Hematopoietic multipotent progenitor cell (in vitro differentiated cells): ENCODE measurements at regions not wholly inside any gene's neighbourhood (a gene's known extent, or its start where the extent isn't known, plus 50 kb on each side); places are given as distances from the start of the nearest gene placed in this dataset.
"Not testable (repeated sequence)": the region's sequence is repeated elsewhere in the genome, so short reads cannot be mapped to it uniquely, and the experiment has no call there.

Experiments used
- DNase-seq, 3 donors: peaks; one replicate each; pipeline ENCODE4 v3.0.0-alpha.2; 2011 to 2015; ENCODE audit warnings: low read depth in 2 of 3, low spot score in 2 of 3

DNA sequence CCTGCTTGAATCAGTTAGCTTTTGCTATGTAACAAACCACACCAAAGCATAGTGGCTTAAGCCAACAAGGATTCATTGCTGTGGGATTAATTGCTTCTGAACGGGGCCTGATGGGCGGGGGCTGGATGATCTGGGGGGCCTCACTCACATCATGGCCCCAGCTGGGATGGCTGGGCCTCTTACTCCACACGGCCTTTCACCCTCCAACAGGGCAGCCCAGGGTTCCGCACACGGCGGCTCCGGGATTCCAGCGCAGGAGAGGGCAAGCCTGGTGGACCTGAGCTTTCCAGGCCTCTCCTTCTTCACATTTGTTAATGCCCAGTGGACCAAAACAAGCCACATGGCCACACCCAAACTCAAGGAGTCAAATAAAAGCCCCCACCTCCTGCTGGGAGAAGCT is 86.3 kb upstream of the PHLPP1 start:
- no peak for DNase-seq

DNA sequence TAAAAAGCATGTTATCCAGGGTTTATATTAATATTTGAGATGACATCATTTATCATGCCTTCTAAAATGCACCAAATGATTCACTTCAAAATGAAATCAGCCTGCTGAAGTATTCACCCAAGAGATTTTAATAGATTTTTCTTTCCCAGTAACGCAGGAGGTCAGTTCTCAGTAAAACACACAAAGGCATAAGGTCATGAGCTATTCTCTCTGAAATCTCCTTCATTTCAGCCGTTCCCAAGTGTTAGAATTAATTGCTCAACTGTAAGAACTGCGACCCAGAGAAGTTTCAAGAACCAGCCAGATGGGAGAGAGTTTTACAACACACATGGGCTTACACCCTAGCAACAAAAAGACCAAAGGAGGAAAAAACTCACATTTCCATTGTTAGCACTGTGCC is 84.2 kb upstream of the PHLPP1 start:
- DNase-seq, result no peak

DNA sequence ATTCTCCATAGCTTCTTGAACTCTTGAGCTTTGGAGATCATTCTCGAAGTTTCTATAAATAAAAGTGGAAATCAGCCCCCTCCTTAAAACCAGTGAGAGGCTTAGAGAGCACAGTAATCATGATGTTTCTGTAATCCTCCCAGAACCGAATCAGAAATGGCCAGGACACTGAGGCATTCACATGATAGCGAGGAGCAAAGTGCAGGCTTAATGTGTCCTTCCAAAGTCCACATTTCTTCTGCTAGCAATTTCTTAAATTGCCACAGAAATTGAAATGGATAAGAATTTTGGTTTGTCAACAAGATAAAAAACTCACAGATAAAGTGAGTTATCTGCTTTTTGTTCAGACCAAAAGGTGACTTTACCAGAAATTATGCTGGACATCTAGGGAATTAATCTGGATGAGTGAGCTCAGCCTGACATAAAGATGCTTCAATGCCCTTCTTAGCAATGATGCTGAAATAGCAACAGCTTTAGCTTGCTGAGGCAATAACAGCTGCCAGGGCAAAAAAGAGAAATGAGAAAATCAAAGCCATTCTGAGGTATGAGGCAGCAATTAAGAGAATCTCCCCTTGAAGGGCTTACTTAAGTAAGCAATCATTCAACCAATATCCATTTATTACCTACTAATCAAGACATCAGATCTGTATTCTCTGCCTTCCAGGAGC is 82.4 kb upstream of the PHLPP1 start:
- no peak for DNase-seq

DNA sequence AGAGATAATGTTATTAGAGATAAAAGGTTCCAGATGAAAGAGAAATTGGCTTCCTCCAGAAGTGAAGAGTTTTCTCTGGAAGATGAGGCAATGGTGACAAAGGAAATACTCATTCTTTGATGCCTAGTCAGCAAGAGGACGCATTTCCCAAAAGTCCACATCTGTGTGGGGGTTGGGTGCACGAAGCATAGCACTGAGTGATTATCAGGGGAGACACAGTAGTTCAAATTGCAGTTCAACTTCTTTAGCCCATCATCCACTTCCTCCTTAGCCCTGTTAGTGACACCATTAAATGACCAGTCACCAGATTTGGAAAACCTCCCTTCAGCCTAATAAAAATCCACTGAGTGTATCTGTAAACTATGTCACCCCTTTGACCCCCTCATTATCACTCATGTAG is 80.9 kb upstream of the PHLPP1 start:
- no peak for DNase-seq

DNA sequence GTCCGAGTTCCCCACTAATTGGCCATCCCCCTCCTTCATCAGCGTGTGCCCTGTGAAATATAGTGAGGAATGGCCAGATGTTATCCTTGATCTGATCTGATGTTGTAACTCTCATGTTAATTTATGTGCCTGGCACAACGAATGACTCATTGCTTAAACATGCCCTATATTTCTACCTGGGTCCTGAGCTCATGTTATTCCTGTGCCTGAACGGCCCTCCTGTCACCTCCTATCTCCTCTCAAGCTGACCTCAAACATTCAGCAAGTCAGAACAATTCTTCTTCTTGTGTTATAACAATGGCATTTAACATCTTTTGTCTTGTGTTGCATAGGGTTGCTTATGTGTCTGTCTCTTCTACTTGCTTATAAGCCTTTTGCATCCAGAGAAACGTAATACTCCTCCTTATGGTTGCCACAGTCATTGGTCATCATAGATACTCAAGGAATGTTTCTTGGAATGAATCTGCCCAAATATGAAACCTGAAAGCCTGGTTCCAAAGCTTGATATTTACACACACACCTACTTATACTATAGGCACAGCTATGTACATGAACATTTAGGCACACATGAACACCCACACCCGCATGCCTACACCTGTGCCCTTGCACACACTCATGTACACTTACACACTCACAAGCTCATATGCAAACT is 80.2 kb upstream of the PHLPP1 start:
- no peak for DNase-seq

DNA sequence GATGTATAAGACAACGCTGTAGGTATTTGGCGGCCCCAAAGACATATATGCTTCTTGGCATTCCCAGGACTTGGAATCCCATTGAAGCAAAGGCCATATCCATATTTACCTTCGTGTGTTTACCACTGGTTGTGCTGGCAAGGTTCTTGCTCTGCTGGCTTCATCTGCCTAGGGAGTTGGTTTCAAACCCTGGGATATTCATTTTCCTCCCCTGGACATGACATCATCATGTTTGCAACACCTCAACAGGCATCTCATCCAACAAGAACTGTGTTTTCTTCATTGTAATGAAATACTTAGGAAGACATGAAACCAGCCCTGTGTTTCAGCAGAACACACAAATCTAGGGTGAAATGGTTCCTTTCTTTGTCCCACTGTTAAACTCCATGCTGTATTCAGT is 77.9 kb upstream of the PHLPP1 start:
- no peak for DNase-seq

DNA sequence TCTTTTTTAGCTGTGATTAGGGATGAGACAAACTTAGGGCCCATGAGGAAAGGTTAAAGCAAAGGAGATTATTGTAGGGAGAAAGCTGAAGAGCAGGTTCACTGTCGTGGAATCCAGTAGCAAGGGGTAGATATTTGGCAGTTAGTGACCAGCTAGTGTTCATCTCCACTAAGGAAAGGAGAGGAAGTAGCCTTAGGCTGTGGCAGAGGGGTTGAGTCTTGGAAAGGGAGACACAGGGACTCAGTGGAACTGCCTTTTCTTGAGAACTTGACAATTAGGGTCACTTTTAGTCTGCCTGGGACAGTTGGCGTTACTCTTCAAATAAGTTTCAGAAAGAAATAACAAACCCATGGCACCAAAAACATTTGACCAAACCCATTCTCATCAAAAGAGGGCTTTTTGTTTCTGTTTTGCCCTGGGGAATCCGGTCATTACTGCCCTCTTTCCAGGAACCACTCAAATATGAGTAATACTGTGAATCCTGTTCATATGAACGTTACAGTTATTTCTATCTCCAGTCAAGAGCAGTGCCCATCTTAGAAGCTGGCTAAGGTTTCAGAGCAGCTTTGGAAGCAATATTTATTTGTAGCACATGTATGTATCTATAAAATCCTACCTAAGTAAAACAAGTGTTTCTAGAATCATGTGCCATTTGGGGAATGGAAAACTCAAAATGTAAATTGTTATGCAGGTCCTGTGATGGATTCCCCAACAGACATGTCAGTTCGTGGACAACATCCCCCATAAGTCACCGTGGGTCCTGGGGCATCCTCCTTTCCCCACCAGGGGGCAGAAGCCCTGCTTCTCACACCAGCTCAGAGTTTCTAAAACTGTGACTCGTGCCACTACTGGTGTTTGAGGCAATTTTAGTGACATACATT is 77.3 kb upstream of the PHLPP1 start:
- peak; percentile 2 to 77 (median 58) for DNase-seq

DNA sequence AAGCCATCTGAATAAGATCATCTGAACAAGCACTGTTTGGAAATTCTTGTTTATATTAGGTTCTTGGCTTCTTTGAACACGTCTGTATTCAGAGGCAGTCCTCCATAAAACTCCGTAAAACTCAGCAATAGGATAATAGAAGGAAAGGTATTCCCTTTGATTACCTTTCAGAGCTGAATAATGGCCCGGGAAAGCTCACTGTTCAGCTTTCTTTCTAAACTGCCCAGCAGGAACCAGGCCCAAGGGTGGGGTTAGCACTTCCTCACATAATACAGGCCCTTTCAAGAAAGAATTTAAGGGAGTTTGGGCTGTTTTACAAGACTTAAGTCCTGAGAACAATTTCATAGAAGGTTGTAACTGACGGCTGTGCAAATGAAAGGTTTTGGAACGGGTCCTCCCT is 72.2 kb upstream of the PHLPP1 start:
- DNase-seq, result no peak

DNA sequence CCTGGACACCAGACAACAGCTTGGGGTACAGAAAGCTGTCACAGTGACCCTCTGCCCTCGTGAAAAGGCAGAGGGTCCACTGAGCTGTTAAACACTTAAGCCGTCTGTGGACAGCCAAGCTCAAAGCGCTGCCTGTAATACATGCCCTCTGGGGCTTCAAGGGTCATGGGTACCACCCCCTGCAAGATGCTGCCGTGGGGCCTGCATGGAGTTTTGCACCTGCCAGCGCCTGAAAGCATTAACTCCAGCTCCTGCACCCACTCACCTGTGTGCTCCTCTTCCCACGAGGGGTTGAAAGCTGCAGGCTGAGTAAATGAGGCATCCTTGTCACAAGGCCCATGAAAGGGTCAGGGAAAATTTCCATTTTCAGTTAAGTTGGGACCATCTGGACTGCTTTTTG is 70.6 kb upstream of the PHLPP1 start:
- no peak for DNase-seq

DNA sequence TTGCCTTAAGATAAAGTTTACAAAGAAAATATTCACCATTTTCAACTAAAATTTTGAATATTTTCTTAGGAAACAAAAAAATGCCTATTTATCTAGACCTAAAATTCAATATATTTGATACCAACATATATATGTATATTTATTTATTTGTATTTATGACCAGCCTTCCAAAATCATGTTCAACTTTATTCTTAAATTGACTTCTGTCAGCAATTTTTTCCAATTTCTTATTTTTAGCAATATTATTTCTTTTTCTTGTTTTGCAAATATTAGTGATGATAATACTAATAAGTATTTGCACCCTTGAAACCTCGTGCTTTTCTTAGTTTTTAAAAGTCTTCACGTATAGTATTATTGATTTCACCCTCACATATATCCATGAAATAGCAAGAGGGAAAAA is 68.2 kb upstream of the PHLPP1 start:
- no peak for DNase-seq

DNA sequence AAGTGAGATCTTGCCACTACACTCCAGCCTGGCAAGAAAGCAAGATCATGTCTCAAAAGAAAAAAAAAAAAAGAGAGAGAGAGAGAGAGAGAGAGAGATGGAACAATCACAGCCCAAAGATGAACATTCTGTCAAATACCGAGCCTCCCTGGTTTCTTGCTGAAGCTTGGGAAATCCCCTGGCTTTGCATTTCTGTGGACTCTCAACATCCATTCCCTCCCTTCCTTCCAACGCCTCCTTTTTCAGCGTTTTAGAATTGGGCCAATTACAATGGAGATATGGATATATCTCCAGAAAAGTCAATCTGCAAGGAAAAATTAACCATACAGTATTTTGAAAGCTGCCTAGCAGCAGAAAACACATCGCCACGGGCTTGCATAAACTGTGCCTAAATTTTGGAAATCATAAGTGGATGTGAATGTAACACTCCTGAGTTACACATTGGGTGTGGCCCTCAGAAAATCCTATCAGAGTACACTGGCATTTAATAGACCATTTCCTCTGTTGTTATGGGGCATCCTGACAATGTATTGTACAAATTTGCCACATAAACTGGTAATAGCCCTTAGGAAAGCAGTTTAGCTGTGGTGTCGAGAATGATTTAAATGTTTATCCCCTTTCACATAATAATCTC is 67.2 kb upstream of the PHLPP1 start:
- DNase-seq, result no peak

DNA sequence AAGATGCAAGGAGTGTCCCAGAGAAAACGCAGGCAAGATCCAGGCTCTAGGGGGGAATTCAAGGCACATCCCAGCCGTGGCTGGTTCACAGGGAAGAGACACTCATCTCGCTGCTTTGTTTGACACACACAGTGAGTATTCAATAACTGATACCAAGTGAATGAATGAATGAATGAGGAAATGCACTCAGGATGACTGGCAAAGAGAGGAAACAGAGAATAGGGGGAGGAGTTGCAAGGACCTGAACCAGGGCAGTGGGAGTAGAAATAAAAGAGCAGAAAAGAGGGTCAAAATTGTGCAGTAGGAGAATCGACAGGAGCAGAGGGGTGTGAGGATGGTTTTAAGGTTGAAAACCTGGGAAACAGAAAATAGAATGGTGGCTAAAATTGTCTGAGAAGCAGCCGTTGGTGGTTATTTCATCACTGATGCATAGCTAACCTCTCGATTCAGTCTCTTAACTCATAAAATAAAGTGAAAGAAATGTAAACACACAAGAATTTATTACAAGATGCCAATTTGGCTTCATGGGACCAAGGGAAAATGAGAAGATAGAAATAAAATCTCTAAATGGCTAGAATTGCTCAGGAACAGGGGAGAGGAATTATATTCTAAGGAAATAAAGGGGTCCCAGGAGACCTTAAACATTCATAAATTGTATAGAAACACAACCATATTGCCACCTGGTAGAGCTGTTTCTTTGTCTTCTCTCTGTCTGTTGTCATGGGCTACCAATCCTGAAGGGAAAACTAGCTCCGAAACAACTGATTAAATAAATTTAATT is 63.9 kb upstream of the PHLPP1 start:
- no peak for DNase-seq

DNA sequence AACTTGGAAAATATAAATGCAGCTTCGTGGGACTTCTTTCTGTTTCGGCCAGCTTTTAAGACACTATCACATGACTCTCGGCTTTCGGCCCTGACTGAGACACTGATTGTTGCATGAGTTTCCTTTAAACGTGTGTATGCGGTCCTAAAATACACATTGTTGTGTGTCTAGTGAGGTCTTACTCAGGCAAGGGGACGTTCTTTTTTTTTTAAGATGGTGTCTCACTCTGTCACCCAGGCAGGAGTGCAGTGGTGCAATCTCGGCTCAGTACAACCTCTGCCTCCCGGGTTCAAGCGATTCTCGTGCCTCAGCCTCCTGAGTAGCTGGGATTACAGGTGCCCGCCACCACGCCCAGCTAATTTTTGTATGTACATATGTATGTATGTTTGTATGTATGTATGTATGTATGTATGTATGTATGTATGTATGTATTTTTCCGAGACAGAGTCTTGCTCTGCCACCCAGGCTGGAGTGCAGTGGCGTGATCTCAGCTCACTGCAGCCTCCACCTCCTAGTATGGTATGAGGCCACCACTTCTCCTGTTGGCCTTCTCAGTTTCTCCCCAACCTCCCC is 63.2 kb upstream of the PHLPP1 start:
- DNase-seq, result not testable (repeated sequence)

DNA sequence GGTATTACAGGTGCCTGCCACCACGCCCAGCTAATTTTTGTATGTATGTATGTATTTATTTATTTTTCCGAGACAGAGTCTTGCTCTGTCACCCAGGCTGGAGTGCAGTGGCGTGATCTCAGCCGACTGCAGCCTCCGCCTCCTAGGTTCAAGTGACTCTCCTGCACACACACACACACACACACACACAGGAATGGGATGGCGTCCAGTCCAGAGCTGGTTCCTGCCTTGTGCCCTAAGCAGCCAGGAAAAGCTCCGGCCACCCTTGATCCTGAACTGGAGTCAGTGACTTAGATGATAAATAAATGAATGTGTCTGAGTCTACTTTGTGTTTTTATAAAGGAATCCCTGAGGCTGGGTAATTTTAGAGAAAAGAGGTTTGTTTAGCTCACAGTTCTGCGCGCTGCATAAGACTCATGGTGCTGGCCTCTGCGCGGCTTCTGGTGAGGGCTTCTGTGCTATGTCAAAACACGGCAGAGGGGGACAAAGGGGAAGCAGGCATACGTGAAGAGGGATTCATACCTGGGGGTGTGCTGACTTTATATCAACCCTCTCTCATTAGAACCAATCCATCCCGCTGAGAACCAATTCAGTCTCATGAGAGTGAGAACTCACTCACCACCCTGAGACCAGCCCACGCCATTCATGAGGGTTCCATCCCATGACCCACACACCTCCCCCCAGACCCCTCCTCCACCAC is 59.7 kb upstream of the PHLPP1 start:
- DNase-seq, result no peak

DNA sequence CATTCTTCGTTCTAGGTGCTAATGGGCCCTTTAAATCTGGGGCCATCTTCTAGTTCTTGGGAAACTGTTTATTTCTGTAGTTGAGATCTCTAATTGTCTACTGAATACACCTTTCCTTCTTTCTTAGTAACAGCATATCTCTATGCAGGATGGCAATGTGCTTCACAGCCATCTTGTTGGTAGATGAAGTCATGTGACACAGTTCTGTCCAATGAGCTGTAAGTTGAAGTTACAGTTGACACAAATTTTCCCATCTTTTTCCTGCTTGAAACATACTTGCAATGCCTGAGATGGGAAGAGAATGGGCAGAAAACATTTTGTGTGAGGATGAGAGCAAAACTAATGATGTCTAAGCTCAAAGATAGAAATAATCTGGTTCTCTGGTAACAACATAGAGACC is 57.3 kb upstream of the PHLPP1 start:
- no peak for DNase-seq

DNA sequence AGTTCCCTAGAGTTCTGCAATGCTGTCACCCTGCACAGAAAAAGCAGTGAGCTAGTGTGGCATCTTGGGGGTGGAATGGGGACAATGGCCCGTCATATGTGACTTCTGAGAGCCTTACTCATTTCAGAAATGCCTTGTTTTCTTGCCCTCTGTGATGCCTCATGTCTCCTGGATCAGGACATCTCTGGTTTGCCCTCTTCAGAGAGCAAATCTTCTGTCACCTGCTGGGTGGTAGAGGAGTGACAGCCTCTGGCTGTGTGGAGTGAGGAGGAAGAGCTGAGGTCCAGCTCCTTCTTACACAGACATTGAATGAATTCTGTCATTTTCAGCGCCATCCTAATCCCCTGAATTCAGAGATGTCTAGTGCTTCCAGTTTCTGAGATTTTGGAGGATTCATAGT is 55.6 kb upstream of the PHLPP1 start:
- no peak for DNase-seq

DNA sequence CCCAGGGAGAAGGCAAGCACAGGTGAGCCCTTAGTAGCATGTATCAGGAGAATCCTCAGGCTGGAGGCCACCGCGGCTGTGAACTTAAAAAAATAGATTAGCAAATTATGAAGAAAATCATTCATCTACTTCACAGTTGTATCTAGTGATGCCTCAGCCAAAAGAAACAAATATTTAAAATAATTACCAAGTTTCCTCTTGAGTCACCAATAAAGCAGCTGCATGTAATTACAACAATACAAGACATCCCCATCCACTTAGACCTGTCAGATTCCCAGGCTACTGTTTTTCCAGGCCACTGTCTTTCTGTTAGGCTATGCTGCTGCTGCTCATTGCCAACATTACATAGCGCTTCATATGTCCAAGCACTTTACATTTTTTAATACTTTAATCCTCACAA is 54.6 kb upstream of the PHLPP1 start:
- no peak for DNase-seq

DNA sequence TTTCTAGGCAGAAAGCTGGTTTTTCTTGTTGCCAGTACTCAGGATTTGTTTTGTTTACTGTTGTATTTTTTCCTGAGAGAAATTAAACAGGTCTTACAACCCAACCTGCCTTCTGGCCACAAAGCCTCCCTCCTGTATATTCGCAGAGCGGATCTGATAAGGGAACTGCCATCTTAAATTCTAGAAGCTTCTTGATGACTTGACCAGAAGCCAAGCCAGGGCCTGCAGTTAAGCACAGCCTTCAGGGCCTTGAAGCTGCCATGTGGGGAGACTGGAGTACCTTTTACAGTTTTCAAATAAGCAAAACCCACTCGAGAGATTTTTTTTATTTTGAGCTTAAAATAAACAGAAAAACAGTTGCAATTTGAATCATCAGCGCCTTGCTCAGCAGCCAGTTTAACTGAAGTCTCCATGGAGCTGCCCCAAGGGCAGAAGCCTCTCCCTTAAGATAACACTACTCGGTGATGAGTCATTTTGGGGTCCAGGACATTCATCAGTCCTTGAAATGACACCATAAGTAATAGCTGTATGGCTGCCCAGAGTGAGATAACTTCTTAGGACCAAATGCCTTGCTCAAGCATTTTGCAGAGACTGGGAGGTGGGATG is 51.5 kb upstream of the PHLPP1 start:
- DNase-seq, result peak in 1 of 3 donors; percentile 0

DNA sequence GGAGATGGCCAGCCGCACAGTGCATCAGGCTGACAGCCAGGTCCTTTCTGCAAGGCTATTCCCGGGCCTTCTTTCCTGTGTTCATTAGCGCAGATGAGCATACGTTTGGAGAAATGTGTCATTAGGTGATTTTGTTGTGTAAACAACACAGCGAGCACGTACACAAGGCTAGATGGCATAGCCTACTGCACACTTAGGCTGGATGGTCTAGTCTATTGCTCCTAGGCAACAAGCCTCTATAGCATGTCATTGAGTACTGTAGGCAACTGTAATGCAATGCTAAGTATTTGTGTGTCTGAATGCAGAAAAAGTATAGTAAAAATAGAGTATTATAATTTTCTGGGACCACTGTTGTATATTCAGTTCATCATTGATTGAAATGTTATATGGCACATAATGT is 50.9 kb upstream of the PHLPP1 start:
- DNase-seq, result no peak
